HepG2 (cell line): ENCODE measurements at regions not wholly inside any gene's neighbourhood (a gene's known extent, or its start where the extent isn't known, plus 50 kb on each side); places are given as distances from the start of the nearest gene placed in this dataset.

Experiments used
- CTCF ChIP-seq: sonication (generic); formaldehyde crosslinking; IDR thresholded peaks from 2 replicates; pipeline ENCODE4 v1.5.0; 2020; ENCODE audit warnings: mild to moderate bottlenecking, missing genetic modification reagents, moderate library complexity
- EP300 ChIP-seq, 3 experiments: sonication (generic) in 1 of 3; formaldehyde crosslinking in 1 of 3; IDR thresholded peaks; 2 replicates each; pipeline versions ENCODE4 v1.5.1 to v1.6.1; 2011 to 2020; ENCODE audit warnings: low read depth in 2 of 3, low read length in 2 of 3, borderline replicate concordance in 1 of 3, improper control_type of control experiment in 1 of 3, mild to moderate bottlenecking in 1 of 3, missing genetic modification reagents in 1 of 3, moderate library complexity in 1 of 3
- EZH2 ChIP-seq: conservative IDR thresholded peaks from 2 replicates; pipeline ENCODE4 v1.6.1; 2012; ENCODE audit warnings: mild to moderate bottlenecking, low read depth, low read length, moderate library complexity
- NFYB ChIP-seq: sonication (generic); formaldehyde crosslinking; IDR thresholded peaks from 2 replicates; pipeline ENCODE4 v1.4.0; 2020; ENCODE audit warnings: missing genetic modification reagents
- ONECUT2 ChIP-seq: sonication (generic); formaldehyde crosslinking; IDR thresholded peaks from 2 replicates; pipeline ENCODE4 v1.4.0; 2020; ENCODE audit warnings: missing genetic modification reagents
- SUZ12 ChIP-seq: fragments of 150-350 bp; IDR thresholded peaks from 2 replicates; pipeline ENCODE4 v1.6.1; 2014; ENCODE audit warnings: low read depth, low read length
- ZNF337 ChIP-seq: sonication (generic); formaldehyde crosslinking; IDR thresholded peaks from 2 replicates; pipeline ENCODE4 v1.5.1; 2020; ENCODE audit warnings: missing genetic modification reagents, low read depth, mild to moderate bottlenecking, borderline replicate concordance
- ZNF431 ChIP-seq: sonication (generic); formaldehyde crosslinking; IDR thresholded peaks from 2 replicates; pipeline ENCODE4 v1.9.0; 2022; ENCODE audit warnings: missing genetic modification reagents, low read depth, mild to moderate bottlenecking, borderline replicate concordance
- ZNF775 ChIP-seq: sonication (generic); formaldehyde crosslinking; IDR thresholded peaks from 2 replicates; pipeline ENCODE4 v1.4.0; 2020; ENCODE audit warnings: missing genetic modification reagents, mild to moderate bottlenecking, moderate library complexity, borderline replicate concordance

DNA sequence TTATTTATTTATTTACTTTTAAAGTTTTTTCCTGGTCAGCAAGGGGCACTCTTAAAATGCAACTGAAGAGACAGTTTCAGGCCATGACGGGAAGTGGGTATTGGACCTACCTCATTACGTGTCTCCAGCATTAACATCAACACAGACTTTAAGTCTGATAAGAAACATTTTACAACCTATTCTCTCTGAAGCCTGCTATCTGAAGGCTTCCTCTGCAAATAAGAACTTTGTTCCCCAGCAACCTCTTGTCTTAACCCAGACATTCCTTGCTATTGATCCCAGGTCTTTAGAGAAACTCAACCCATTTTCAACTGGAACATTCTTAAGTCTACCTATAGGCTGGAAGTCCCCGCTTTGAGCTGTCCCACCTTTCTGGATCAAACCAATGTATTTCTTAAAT is 258.3 kb upstream of the TMPRSS15 start:
- TF ChIP-seq ZNF775 (CRISPR knock-in tag), result no peak
- no peak for TF ChIP-seq ZNF431 (CRISPR knock-in tag)
- no peak for TF ChIP-seq CTCF
- no peak for TF ChIP-seq EP300 (IDR thresholded peaks at IDR 0.05; ENCODE audit: low read depth in 2 of 2, low read length in 2 of 2)
- no peak for TF ChIP-seq EP300 (CRISPR knock-in tag; IDR thresholded peaks at IDR 0.05; ENCODE audit: borderline replicate concordance)
- no peak for TF ChIP-seq NFYB (CRISPR knock-in tag)
- TF ChIP-seq ONECUT2, result no peak
- TF ChIP-seq SUZ12, result no peak
- no peak for TF ChIP-seq EZH2
- no peak for TF ChIP-seq ZNF337 (CRISPR knock-in tag)
